ENCODE measurements at regions not wholly inside any gene's neighbourhood (a gene's known extent, or its start where the extent isn't known, plus 50 kb on each side); places are given as distances from the start of the nearest gene placed in this dataset.

- TF ChIP-seq, protein P1, sequence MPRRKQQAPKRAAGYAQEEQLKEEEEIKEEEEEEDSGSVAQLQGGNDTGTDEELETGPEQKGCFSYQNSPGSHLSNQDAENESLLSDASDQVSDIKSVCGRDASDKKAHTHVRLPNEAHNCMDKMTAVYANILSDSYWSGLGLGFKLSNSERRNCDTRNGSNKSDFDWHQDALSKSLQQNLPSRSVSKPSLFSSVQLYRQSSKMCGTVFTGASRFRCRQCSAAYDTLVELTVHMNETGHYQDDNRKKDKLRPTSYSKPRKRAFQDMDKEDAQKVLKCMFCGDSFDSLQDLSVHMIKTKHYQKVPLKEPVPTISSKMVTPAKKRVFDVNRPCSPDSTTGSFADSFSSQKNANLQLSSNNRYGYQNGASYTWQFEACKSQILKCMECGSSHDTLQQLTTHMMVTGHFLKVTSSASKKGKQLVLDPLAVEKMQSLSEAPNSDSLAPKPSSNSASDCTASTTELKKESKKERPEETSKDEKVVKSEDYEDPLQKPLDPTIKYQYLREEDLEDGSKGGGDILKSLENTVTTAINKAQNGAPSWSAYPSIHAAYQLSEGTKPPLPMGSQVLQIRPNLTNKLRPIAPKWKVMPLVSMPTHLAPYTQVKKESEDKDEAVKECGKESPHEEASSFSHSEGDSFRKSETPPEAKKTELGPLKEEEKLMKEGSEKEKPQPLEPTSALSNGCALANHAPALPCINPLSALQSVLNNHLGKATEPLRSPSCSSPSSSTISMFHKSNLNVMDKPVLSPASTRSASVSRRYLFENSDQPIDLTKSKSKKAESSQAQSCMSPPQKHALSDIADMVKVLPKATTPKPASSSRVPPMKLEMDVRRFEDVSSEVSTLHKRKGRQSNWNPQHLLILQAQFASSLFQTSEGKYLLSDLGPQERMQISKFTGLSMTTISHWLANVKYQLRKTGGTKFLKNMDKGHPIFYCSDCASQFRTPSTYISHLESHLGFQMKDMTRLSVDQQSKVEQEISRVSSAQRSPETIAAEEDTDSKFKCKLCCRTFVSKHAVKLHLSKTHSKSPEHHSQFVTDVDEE (CRISPR knock-in tag; IDR thresholded peaks at IDR 0.05), result no peak
- TF ChIP-seq POU6F1 (CRISPR knock-in tag; IDR thresholded peaks at IDR 0.05; ENCODE audit: borderline replicate concordance, low read depth), result no peak
- TF ChIP-seq ISL1 (CRISPR knock-in tag; IDR thresholded peaks at IDR 0.05), result no peak
- no peak for TF ChIP-seq TCF4 (CRISPR knock-in tag; IDR thresholded peaks at IDR 0.05; ENCODE audit: borderline replicate concordance)
- no peak for TF ChIP-seq ZNF8 (CRISPR knock-in tag; IDR thresholded peaks at IDR 0.05)
- TF ChIP-seq CREB5 (CRISPR knock-in tag; IDR thresholded peaks at IDR 0.05; ENCODE audit: low read depth), result no peak
- no peak for TF ChIP-seq TOX (CRISPR knock-in tag; IDR thresholded peaks at IDR 0.05; ENCODE audit: borderline replicate concordance)
- TF ChIP-seq ZC3H10 (CRISPR knock-in tag; IDR thresholded peaks at IDR 0.05), result no peak
- no peak for TF ChIP-seq SNAI2 (CRISPR knock-in tag; IDR thresholded peaks at IDR 0.05)
- no peak for TF ChIP-seq OSR1 (CRISPR knock-in tag; IDR thresholded peaks at IDR 0.05)
- TF ChIP-seq, protein P2, sequence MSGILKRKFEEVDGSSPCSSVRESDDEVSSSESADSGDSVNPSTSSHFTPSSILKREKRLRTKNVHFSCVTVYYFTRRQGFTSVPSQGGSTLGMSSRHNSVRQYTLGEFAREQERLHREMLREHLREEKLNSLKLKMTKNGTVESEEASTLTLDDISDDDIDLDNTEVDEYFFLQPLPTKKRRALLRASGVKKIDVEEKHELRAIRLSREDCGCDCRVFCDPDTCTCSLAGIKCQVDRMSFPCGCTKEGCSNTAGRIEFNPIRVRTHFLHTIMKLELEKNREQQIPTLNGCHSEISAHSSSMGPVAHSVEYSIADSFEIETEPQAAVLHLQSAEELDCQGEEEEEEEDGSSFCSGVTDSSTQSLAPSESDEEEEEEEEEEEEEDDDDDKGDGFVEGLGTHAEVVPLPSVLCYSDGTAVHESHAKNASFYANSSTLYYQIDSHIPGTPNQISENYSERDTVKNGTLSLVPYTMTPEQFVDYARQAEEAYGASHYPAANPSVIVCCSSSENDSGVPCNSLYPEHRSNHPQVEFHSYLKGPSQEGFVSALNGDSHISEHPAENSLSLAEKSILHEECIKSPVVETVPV (CRISPR knock-in tag; IDR thresholded peaks at IDR 0.05), result no peak
- TF ChIP-seq CSDC2 (CRISPR knock-in tag; IDR thresholded peaks at IDR 0.05), result no peak
- TF ChIP-seq BACH2 (CRISPR knock-in tag; IDR thresholded peaks at IDR 0.05; ENCODE audit: borderline replicate concordance), result no peak
- no peak for TF ChIP-seq ZFP30 (CRISPR knock-in tag; IDR thresholded peaks at IDR 0.05)
- TF ChIP-seq ZFP3 (CRISPR knock-in tag; IDR thresholded peaks at IDR 0.05), result no peak
- no peak for TF ChIP-seq ZNF565 (CRISPR knock-in tag; conservative IDR thresholded peaks at IDR 0.05; ENCODE audit: low read depth)
- no peak for TF ChIP-seq PPARA (CRISPR knock-in tag; IDR thresholded peaks at IDR 0.05; ENCODE audit: borderline replicate concordance)
- TF ChIP-seq RARB (CRISPR knock-in tag; IDR thresholded peaks at IDR 0.05), result no peak
- no peak for ATAC-seq
Measured at GRCh38 chr18:78108554-78108953, 858.9 kb downstream of the GALR1 start.

- ATAC-seq, result no peak
- TF ChIP-seq, protein P2 (CRISPR knock-in tag; IDR thresholded peaks at IDR 0.05), result no peak
- TF ChIP-seq ISL1 (CRISPR knock-in tag; IDR thresholded peaks at IDR 0.05) (no peak), ARNTL (CRISPR knock-in tag; IDR thresholded peaks at IDR 0.05; ENCODE audit: borderline replicate concordance, low read depth) (no peak), SNAI2 (CRISPR knock-in tag; IDR thresholded peaks at IDR 0.05) (no peak), ZFP30 (CRISPR knock-in tag; IDR thresholded peaks at IDR 0.05) (no peak), PPARA (CRISPR knock-in tag; IDR thresholded peaks at IDR 0.05; ENCODE audit: borderline replicate concordance) (no peak), TCF4 (CRISPR knock-in tag; IDR thresholded peaks at IDR 0.05; ENCODE audit: borderline replicate concordance) (no peak), ZFP3 (CRISPR knock-in tag; IDR thresholded peaks at IDR 0.05) (no peak), CREB5 (CRISPR knock-in tag; IDR thresholded peaks at IDR 0.05; ENCODE audit: low read depth) (no peak), RARB (CRISPR knock-in tag; IDR thresholded peaks at IDR 0.05) (no peak), POU6F1 (CRISPR knock-in tag; IDR thresholded peaks at IDR 0.05; ENCODE audit: borderline replicate concordance, low read depth) (no peak), ZNF70 (CRISPR knock-in tag; IDR thresholded peaks at IDR 0.05) (no peak)
Measured at GRCh38 chr18:78113136-78113939, 863.7 kb downstream of the GALR1 start.
